WTC11 (cell line): ENCODE measurements at regions not wholly inside any gene's neighbourhood (a gene's known extent, or its start where the extent isn't known, plus 50 kb on each side); places are given as distances from the start of the nearest gene placed in this dataset.

ENCODE experiments used
- ATAC-seq: fragments of 200-7000 bp; cut with Tn5 transposase; 2 replicates; pipeline ENCODE4 v1.10.0; 2021; ENCODE audit warnings: mild to moderate bottlenecking, moderate library complexity
- CTCF ChIA-PET: fragments of 300-600 bp; sonication (Branson Sonifier 250); formaldehyde crosslinking; loops from one replicate; lab custom pipeline; 2021; ENCODE audit warnings: antibody characterized with exemption; lab: Charles Lee
- POLR2A ChIA-PET: fragments of 350-600 bp; sonication (Branson Sonifier 250); formaldehyde crosslinking; loops from one replicate; lab custom pipeline; 2021; ENCODE audit warnings: antibody characterized with exemption; lab: Charles Lee
- DNase-seq: peaks from one replicate; pipeline ENCODE4 v3.0.0; 2021; ENCODE audit warnings: low spot score
- H3K27ac Mint-ChIP-seq: 2 replicates; pipeline ENCODE4 v1.8.0; 2021; ENCODE audit warnings: mixed read lengths
- H3K27me3 Mint-ChIP-seq: 2 replicates; pipeline ENCODE4 v1.8.0; 2021; ENCODE audit warnings: low read depth, mild to moderate bottlenecking, moderate library complexity, mixed read lengths
- H3K36me3 Mint-ChIP-seq: 2 replicates; pipeline ENCODE4 v1.8.0; 2021; ENCODE audit warnings: mixed read lengths
- H3K4me1 Mint-ChIP-seq: 2 replicates; pipeline ENCODE4 v1.8.0; 2022; ENCODE audit warnings: mixed read lengths
- H3K4me3 Mint-ChIP-seq: 2 replicates; pipeline ENCODE4 v1.8.0; 2021; ENCODE audit warnings: mild to moderate bottlenecking, moderate library complexity, mixed read lengths
- H3K9me3 Mint-ChIP-seq: 2 replicates; pipeline ENCODE4 v1.8.0; 2021; ENCODE audit warnings: mixed read lengths
- AFF4 ChIP-seq: sonication (generic); formaldehyde crosslinking; IDR thresholded peaks from 2 replicates; pipeline ENCODE4 v1.8.1; 2023; ENCODE audit warnings: mild to moderate bottlenecking, missing genetic modification reagents, borderline replicate concordance
- ATF2 ChIP-seq: sonication (generic); formaldehyde crosslinking; IDR thresholded peaks from 2 replicates; pipeline ENCODE4 v1.8.1; 2022; ENCODE audit warnings: low read depth, missing genetic modification reagents, borderline replicate concordance
- CREB1 ChIP-seq: sonication (generic); formaldehyde crosslinking; IDR thresholded peaks from 2 replicates; pipeline ENCODE4 v1.8.0; 2023; ENCODE audit warnings: mild to moderate bottlenecking, missing genetic modification reagents
- CTCF ChIP-seq: fragments of 200-600 bp; IDR thresholded peaks from 2 replicates; pipeline ENCODE4 v1.8.0; 2022; ENCODE audit warnings: antibody characterized with exemption
- E2F5 ChIP-seq: sonication (generic); formaldehyde crosslinking; IDR thresholded peaks from 2 replicates; pipeline ENCODE4 v1.8.1; 2022; ENCODE audit warnings: mild to moderate bottlenecking, moderate library complexity, missing genetic modification reagents
- ESRRA ChIP-seq: sonication (generic); formaldehyde crosslinking; IDR thresholded peaks from 2 replicates; pipeline ENCODE4 v1.8.1; 2022; ENCODE audit warnings: mild to moderate bottlenecking, missing genetic modification reagents, borderline replicate concordance
- ETV6 ChIP-seq: sonication (generic); formaldehyde crosslinking; IDR thresholded peaks from 2 replicates; pipeline ENCODE4 v1.8.1; 2022; ENCODE audit warnings: mild to moderate bottlenecking, missing genetic modification reagents
- FOXJ3 ChIP-seq: sonication (generic); formaldehyde crosslinking; IDR thresholded peaks from 2 replicates; pipeline ENCODE4 v1.9.0; 2021; ENCODE audit warnings: missing genetic modification reagents, mild to moderate bottlenecking, borderline replicate concordance
- FOXK1 ChIP-seq: sonication (generic); formaldehyde crosslinking; IDR thresholded peaks from 2 replicates; pipeline ENCODE4 v1.8.0; 2022; ENCODE audit warnings: mild to moderate bottlenecking, moderate library complexity, missing genetic modification reagents
- FOXP1 ChIP-seq: sonication (generic); formaldehyde crosslinking; IDR thresholded peaks from 2 replicates; pipeline ENCODE4 v1.8.0; 2022; ENCODE audit warnings: missing genetic modification reagents, mild to moderate bottlenecking, moderate library complexity, borderline replicate concordance
- GTF2I ChIP-seq: fragments of 250-450 bp; sonication (Bioruptor Pico); conservative IDR thresholded peaks from 2 replicates; pipeline ENCODE4 v1.4.0; 2021; ENCODE audit warnings: mild to moderate bottlenecking
- JAZF1 ChIP-seq: fragments of 250-450 bp; sonication (Bioruptor Pico); IDR thresholded peaks from 2 replicates; pipeline ENCODE4 v1.9.0; 2021; ENCODE audit warnings: moderate library complexity, mild to moderate bottlenecking, inconsistent platforms
- JUN ChIP-seq: sonication (generic); formaldehyde crosslinking; IDR thresholded peaks from 2 replicates; pipeline ENCODE4 v1.8.0; 2023; ENCODE audit warnings: mild to moderate bottlenecking, missing genetic modification reagents
- KAT7 ChIP-seq: sonication (generic); formaldehyde crosslinking; IDR thresholded peaks from 2 replicates; pipeline ENCODE4 v1.8.1; 2023; ENCODE audit warnings: missing genetic modification reagents, mild to moderate bottlenecking, borderline replicate concordance
- MLX ChIP-seq: sonication (generic); formaldehyde crosslinking; IDR thresholded peaks from 2 replicates; pipeline ENCODE4 v1.8.1; 2023; ENCODE audit warnings: mild to moderate bottlenecking, missing genetic modification reagents, moderate library complexity
- NR3C1 ChIP-seq: sonication (generic); formaldehyde crosslinking; conservative IDR thresholded peaks from 2 replicates; pipeline ENCODE4 v1.8.1; 2023; ENCODE audit warnings: low read depth, mild to moderate bottlenecking, missing genetic modification reagents
- RELA ChIP-seq: sonication (generic); formaldehyde crosslinking; IDR thresholded peaks from 2 replicates; pipeline ENCODE4 v1.8.1; 2022; ENCODE audit warnings: missing genetic modification reagents, mild to moderate bottlenecking, borderline replicate concordance
- SOX15 ChIP-seq: fragments of 250-450 bp; sonication (Bioruptor Pico); IDR thresholded peaks from 2 replicates; pipeline ENCODE4 v1.9.0; 2021; ENCODE audit warnings: mild to moderate bottlenecking
- SP1 ChIP-seq: sonication (generic); formaldehyde crosslinking; conservative IDR thresholded peaks from 2 replicates; pipeline ENCODE4 v1.8.1; 2022; ENCODE audit warnings: missing genetic modification reagents
- TEAD4 ChIP-seq: sonication (generic); formaldehyde crosslinking; IDR thresholded peaks from 2 replicates; pipeline ENCODE4 v1.8.0; 2022; ENCODE audit warnings: mild to moderate bottlenecking, missing genetic modification reagents
- USF1 ChIP-seq: sonication (generic); formaldehyde crosslinking; IDR thresholded peaks from 2 replicates; pipeline ENCODE4 v1.8.0; 2022; ENCODE audit warnings: mild to moderate bottlenecking, missing genetic modification reagents
- ZBTB21 ChIP-seq: sonication (generic); formaldehyde crosslinking; IDR thresholded peaks from 2 replicates; pipeline ENCODE4 v1.8.1; 2023; ENCODE audit warnings: mild to moderate bottlenecking, missing genetic modification reagents, borderline replicate concordance
- ZMAT4 ChIP-seq: fragments of 250-450 bp; sonication (Bioruptor Pico); IDR thresholded peaks from 2 replicates; pipeline ENCODE4 v1.9.0; 2021; ENCODE audit warnings: mild to moderate bottlenecking
- ZNF138 ChIP-seq: sonication (generic); formaldehyde crosslinking; conservative IDR thresholded peaks from 2 replicates; pipeline ENCODE4 v1.8.1; 2022; ENCODE audit warnings: mild to moderate bottlenecking, moderate library complexity, missing genetic modification reagents
- ZNF416 ChIP-seq: fragments of 250-450 bp; sonication (Bioruptor Pico); IDR thresholded peaks from 2 replicates; pipeline ENCODE4 v1.9.0; 2021; ENCODE audit warnings: mild to moderate bottlenecking, inconsistent platforms

- H3K9me3 Mint-ChIP-seq: peaks cover 8% of the 10 kb centered on the region
- ChIA-PET CTCF (no interaction called here), POLR2A (no interaction called here)
- 0 out of 2 replicates have a peak, but pooled peaks cover 5% of the 10 kb centered on the region for H3K36me3 Mint-ChIP-seq
- ATAC-seq: peak; percentile 90
- peak overlapping the region; percentile 2; the same call in 1 of the 2 replicates for H3K27ac Mint-ChIP-seq
- H3K27me3 Mint-ChIP-seq: no peaks in the 10 kb centered on the region; the same call in 1 of the 2 replicates
- DNase-seq: no peak
- H3K4me1 Mint-ChIP-seq: peaks cover 40% of the 10 kb centered on the region
- no peak overlapping the region for H3K4me3 Mint-ChIP-seq
- TF ChIP-seq USF1 (no peak), ESRRA (CRISPR knock-in tag) (no peak), GTF2I (CRISPR knock-in tag) (no peak), ZNF416 (CRISPR knock-in tag) (no peak), JAZF1 (no peak), KAT7 (no peak), CREB1 (CRISPR knock-in tag) (no peak)
Observed at GRCh38 chr11:80993536-80993935, 1552.7 kb upstream of the TENM4 start.

GRCh38 chr11:80990885-80991284, 1550.1 kb upstream of the TENM4 start:
- no peak overlapping the region for H3K27ac Mint-ChIP-seq
- peaks cover 8% of the 10 kb centered on the region for H3K9me3 Mint-ChIP-seq
- CTCF ChIA-PET: no interaction called here
- POLR2A ChIA-PET: no interaction called here
- TF ChIP-seq FOXJ3 (CRISPR knock-in tag) (no peak), GTF2I (CRISPR knock-in tag) (no peak), RELA (CRISPR knock-in tag) (no peak), CREB1 (CRISPR knock-in tag) (no peak), SOX15 (CRISPR knock-in tag) (no peak), ZMAT4 (CRISPR knock-in tag) (no peak), FOXP1 (CRISPR knock-in tag) (no peak), ZBTB21 (no peak), JUN (CRISPR knock-in tag) (no peak), ATF2 (CRISPR knock-in tag) (no peak), MLX (CRISPR knock-in tag) (no peak), E2F5 (CRISPR knock-in tag) (no peak), TEAD4 (CRISPR knock-in tag) (no peak), CTCF (no peak), FOXK1 (CRISPR knock-in tag) (no peak), NR3C1 (CRISPR knock-in tag) (no peak), ZNF138 (CRISPR knock-in tag) (no peak), SP1 (no peak), AFF4 (no peak), ETV6 (CRISPR knock-in tag) (no peak)
- H3K4me3 Mint-ChIP-seq: no peak overlapping the region
- no peaks in the 10 kb centered on the region; the same call in 1 of the 2 replicates for H3K27me3 Mint-ChIP-seq
- peaks cover 47% of the 10 kb centered on the region for H3K4me1 Mint-ChIP-seq
- no peak for DNase-seq
- ATAC-seq: no peak
- H3K36me3 Mint-ChIP-seq: 0 out of 2 replicates have a peak, but pooled peaks cover 5% of the 10 kb centered on the region
